HG02610 (cell line): ENCODE measurements at regions not wholly inside any gene's neighbourhood (a gene's known extent, or its start where the extent isn't known, plus 50 kb on each side); places are given as distances from the start of the nearest gene placed in this dataset.
A peak's percentile ranks its signal among the peaks of the same experiment; 100 is the strongest.
"Not testable (repeated sequence)": the region's sequence is repeated elsewhere in the genome, so short reads cannot be mapped to it uniquely, and the experiment has no call there.

ENCODE experiments used
- ATAC-seq: cut with Tn5 transposase; IDR thresholded peaks from one replicate; pipeline ENCODE4 v1.9.1; 2021; ENCODE audit warnings: mild to moderate bottlenecking, moderate library complexity; ENCODE audit not compliant: unreplicated experiment

- ATAC-seq: peak; percentile 34
Measured at GRCh38 chr14:71355324-71356201, 448.3 kb downstream of the PCNX1 start.

GRCh38 chr14:71358209-71358931 lies 451.1 kb downstream of the PCNX1 start:
- peak; percentile 64 for ATAC-seq

- ATAC-seq: not testable (repeated sequence)
Measured at GRCh38 chr14:71358932-71359421, 451.7 kb downstream of the PCNX1 start.

GRCh38 chr14:71359823-71360222 lies 452.6 kb downstream of the PCNX1 start:
- ATAC-seq: no peak

- ATAC-seq: no peak
Measured at GRCh38 chr14:71361336-71361735, 454.1 kb downstream of the PCNX1 start.

GRCh38 chr14:71361874-71362273 lies 454.6 kb downstream of the PCNX1 start:
- ATAC-seq: no peak

GRCh38 chr14:71362282-71362681 lies 455.0 kb downstream of the PCNX1 start:
- ATAC-seq: no peak

- ATAC-seq: peak; percentile 40
Measured at GRCh38 chr14:71362920-71363584, 455.8 kb downstream of the PCNX1 start.

GRCh38 chr14:71363946-71364925 lies 457.0 kb downstream of the PCNX1 start:
- no peak for ATAC-seq

- no peak for ATAC-seq
Measured at GRCh38 chr14:71365361-71365760, 458.1 kb downstream of the PCNX1 start.

- no peak for ATAC-seq
Measured at GRCh38 chr14:71366861-71367260, 459.6 kb downstream of the PCNX1 start.

- ATAC-seq: peak; percentile 89
Measured at GRCh38 chr14:71371711-71372396, 464.6 kb downstream of the PCNX1 start.

- ATAC-seq: no peak
Measured at GRCh38 chr14:71372411-71372838, 465.2 kb downstream of the PCNX1 start.

- no peak for ATAC-seq
Measured at GRCh38 chr14:71373773-71374172, 466.5 kb downstream of the PCNX1 start.

- no peak for ATAC-seq
Measured at GRCh38 chr14:71374989-71375388, 467.7 kb downstream of the PCNX1 start.

GRCh38 chr14:71377099-71377498 lies 469.8 kb downstream of the PCNX1 start:
- no peak for ATAC-seq

GRCh38 chr14:71380271-71380670 lies 473.0 kb downstream of the PCNX1 start:
- ATAC-seq: no peak

- no peak for ATAC-seq
Measured at GRCh38 chr14:71381814-71382213, 474.6 kb downstream of the PCNX1 start.

GRCh38 chr14:71382315-71382714 lies 475.1 kb downstream of the PCNX1 start:
- no peak for ATAC-seq

GRCh38 chr14:71383510-71383909 lies 476.3 kb downstream of the PCNX1 start:
- ATAC-seq: no peak
